ENCODE measurements at regions not wholly inside any gene's neighbourhood (a gene's known extent, or its start where the extent isn't known, plus 50 kb on each side); places are given as distances from the start of the nearest gene placed in this dataset.

- H3K4me3 ChIP-seq (ENCODE audit: low read depth, low read length) = no peak overlapping the region
- no peak for DNase-seq (ENCODE audit: low read depth)
These were observed 91.6 kb downstream of the MICALL2 start for GRCh38 chr7:1367501-1368183.

GRCh38 chr7:1368184-1368681, 91.0 kb downstream of the MICALL2 start:
- DNase-seq (ENCODE audit: low read depth) = no peak
- H3K4me3 ChIP-seq (ENCODE audit: low read depth, low read length) = no peak overlapping the region

GRCh38 chr7:1368682-1369571, 90.3 kb downstream of the MICALL2 start:
- DNase-seq (ENCODE audit: low read depth) = no peak
- H3K4me3 ChIP-seq (ENCODE audit: low read depth, low read length) = no peak overlapping the region

DNA sequence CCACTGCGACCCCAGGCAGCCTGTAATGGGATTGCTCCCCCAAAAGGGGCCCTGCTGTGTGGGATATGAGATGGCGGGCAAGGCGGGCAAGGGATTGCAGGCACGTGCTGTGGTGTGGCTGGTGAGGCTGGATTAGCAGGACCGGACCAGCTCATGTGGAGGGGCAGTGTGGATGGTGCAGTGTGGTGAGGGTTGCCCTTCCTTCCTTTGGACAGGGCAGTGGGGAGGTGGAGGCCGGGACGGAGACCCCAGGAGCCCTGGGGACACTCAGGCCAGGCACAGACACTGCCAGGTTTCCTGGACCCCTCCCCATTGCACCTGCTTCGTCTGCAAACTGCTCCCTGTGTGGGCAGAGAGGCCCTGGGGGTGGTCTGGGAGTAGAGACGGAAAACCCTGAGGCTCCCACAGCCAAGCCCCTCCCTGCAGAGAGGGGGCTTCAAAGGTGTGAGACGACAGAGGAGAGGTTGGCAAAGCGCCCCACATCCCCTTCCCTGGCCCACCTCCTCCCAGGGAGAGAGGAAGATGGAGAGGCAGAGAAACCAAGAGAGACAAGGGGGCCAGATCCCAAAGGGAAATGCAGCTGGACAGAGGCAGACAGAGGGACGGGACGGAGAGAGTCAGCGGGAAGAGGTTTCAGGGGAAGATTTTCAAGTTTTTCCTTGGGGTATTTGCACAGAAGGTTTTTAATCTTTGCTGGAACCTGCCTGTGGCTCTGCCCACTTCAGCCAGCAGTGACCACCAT, 89.2 kb downstream of the MICALL2 start:
- DNase-seq (ENCODE audit: low read depth) = no peak
- H3K4me3 ChIP-seq (ENCODE audit: low read depth, low read length) = no peak overlapping the region

DNA sequence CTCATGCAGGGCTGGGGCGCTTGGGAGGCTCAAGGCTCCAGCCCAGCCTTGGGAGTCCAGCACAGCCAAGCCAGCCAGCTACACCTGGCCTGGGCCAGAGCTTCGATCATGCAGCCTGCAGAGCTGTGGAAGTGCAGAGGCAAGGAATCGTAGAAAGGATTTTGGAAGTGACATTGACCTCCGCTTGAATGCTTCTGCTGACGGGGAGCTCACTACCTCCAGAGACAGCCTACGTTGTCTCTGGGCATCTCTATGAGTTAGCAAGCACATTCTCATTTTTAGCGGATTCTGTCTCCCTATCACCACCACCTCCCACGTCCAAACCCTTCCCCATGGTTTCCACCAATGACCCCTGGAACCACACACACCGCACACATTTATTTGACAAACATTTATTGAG, 88.5 kb downstream of the MICALL2 start:
- no peak for DNase-seq (ENCODE audit: low read depth)
- H3K4me3 ChIP-seq (ENCODE audit: low read depth, low read length) = no peak overlapping the region

- H3K4me3 ChIP-seq (ENCODE audit: low read depth, low read length) = no peak overlapping the region
- DNase-seq (ENCODE audit: low read depth) = no peak
These were observed 87.2 kb downstream of the MICALL2 start for GRCh38 chr7:1372063-1372462.

DNA sequence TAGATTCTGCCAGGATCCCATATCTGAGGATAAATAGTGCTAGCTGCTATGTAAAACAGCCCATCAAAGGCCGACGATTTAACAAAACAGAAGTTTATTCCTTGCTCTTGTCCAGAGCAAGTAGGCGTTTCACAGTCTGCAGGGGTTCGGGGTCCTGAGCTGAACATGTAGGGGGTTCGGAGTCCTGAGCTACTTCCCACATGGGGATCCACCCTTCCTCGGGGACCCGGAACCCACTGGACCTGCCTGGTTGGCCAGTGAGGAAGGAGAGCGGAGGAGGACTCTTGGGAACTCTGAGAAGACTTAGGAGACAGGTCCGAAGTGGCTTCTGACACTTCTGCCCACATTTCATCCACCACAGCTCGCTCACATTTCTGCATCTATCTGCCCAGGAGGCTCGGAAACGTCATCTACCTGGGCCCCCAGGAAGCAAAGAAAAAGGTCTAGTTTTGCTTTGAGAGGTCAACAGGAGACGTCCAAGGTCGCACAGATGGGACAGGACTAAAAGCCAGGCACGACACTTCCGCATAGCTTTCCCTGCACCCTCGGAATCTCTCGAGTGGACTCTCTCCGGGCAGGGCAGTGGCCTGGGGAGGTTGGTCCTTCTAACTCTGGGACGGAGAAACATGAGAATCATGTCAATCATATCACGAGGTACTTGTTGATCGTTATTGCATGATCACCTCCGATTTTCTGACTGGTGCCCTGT, 86.4 kb downstream of the MICALL2 start:
- no peak for DNase-seq (ENCODE audit: low read depth)

GRCh38 chr7:1377111-1377909, 82.0 kb downstream of the MICALL2 start:
- no peak overlapping the region for H3K4me3 ChIP-seq (ENCODE audit: low read depth, low read length)
- DNase-seq (ENCODE audit: low read depth) = no peak

More for the DNA sequence above, 86.4 kb downstream of the MICALL2 start:
- no peak overlapping the region for H3K4me3 ChIP-seq (ENCODE audit: low read depth, low read length)

DNA sequence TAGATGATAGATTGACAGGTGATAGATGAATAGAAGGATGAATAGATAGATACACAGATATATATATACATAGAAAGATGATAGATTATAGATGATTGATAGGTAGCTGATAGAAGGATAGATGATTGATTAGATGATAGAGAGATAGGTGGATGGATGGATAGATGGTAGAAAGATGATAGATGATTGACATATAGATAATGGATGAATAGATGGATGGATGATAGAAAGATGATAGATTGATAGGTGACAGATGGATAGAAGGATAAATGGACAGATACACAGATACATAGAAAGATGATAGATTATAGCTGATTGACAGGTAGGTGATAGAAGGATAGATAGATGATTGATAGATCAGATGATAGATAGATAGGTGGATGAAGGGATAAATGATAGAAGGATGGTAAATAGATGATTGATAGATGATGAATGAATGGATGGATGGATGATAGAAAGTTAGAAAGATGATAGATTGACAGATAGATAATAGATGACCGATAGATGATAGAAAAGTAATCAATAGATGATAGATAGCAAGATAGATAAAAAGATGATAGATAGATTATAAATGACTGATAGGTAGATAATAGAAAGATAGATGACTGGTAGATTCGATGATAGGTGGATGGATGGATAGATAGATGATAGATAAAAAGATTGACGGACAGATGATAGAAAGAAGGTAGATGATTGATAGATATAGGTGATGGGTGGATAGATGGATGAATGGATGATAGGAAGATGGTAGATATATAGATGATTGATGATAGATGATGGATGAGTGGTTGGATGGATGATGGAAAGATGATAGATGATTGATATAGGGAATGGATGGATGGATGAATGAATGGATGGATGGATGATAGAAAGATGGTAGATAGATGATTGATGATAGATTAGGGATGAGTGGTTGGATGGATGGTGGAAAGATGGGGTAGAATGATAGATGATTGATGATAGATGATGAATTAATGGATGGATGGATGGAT, 80.4 kb downstream of the MICALL2 start:
- no peak overlapping the region for H3K4me3 ChIP-seq (ENCODE audit: low read depth, low read length)
- DNase-seq (ENCODE audit: low read depth) = no peak

DNA sequence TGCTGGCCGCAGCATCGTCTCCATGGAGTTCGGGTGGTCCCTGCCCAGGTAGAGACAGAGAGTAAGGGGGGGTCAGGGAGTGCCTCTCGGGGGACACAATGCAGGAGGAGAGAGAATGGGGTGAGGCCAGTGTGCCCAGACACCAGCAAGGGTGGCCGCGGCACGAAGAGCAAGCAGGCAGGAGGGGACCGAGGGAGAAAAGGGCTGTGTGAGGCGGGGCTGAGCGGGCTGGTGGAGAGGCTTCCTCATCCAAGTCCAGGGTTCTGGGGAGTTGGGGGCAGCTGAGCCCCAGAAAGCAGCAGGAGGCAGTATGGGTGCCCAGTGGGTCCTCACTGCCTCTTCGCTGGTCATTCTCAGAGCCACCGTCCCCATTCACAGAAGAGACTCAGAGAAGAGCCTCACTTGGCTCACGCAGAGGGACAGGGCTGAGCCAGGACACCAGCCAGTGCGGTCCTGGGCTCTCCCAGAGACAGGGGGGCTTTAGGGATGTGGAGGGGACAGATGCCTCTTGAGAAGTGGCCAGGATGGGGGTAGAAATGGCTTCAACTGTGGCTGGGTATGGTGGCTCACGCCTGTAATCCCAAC, 78.9 kb downstream of the MICALL2 start:
- no peak for DNase-seq (ENCODE audit: low read depth)

GRCh38 chr7:1380821-1381580, 78.3 kb downstream of the MICALL2 start:
- H3K4me3 ChIP-seq (ENCODE audit: low read depth, low read length) = no peak overlapping the region
- no peak for DNase-seq (ENCODE audit: low read depth)

More for the DNA sequence above, 78.9 kb downstream of the MICALL2 start:
- H3K4me3 ChIP-seq (ENCODE audit: low read depth, low read length) = no peak overlapping the region

DNA sequence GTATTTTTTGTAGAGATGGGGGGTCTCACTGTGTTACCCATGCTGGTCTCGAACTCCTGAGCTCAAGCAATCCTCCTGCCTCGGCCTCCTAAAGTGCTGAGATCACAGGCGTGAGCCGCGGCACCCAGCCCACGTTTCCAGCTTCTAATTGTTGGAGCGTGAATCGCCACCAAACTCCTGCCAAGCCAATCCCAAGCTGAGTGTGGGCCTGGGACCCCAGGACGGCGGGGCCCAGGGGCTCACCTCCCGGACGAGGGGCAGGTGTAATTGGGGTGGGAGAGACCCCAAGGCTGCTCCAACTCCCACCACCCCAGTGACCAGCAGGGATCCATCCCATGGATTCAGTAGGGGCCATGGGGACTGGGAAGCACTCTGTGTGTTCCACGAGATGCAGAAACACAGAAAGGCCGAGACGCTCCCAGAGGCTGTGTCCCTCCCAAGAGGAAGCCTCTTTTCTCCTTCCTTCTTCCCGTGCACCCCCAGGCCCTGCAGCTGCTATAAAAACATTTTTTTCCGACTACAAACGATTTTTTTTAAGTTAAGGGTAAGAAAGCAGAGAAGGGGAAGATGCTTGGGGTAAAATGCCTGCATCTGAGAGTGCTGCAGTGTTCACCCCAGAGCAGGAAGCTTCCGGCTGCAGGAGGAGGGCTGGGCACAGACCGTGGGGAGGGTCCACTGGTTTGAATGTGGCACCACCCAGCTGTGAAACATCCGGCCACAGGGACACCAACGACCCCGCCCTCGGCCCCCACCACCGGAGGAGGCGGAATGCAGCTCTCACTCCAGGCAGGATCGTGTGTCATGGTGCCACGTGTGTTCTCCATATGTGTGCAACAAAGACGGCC, 76.5 kb downstream of the MICALL2 start:
- no peak for DNase-seq (ENCODE audit: low read depth)
- no peak overlapping the region for H3K4me3 ChIP-seq (ENCODE audit: low read depth, low read length)

DNA sequence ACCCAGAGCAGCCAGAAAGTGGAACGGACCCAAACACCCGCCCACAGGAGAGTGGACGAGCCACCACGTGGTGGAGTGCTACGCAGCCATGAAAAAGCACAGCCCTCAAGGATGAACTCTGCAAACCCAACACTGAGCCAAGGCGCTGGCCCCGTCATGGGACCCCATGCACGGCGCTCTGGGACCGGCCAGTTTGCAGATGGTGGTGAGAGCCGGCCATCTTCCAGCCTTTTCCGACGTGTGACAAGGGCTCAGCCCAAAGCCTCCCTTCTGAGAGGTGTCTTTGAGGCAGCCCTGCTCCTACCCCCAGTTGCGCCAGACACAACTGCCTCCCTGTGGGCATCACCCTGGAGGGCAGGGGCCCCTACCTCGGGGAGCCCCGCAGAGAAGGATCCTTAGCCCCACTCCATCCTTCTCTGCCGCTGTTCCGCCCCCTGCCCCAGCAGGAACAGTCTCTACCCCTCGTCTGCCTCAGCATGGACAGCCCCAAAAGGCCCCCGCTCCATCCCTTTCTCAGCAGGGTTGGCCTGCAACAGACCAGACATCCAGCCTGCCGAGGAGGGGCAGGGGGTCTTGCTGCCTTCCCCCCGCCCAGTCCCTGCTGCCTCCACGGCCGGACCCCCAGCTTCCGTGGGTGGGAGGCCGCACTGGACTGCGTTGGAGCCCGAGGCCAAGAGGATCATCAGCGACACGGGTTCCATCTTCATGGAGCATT, 75.7 kb downstream of the MICALL2 start:
- DNase-seq (ENCODE audit: low read depth) = no peak
- H3K4me3 ChIP-seq (ENCODE audit: low read depth, low read length) = no peak overlapping the region

- H3K4me3 ChIP-seq (ENCODE audit: low read depth, low read length) = no peak overlapping the region
- no peak for DNase-seq (ENCODE audit: low read depth)
These were observed 75.2 kb downstream of the MICALL2 start for GRCh38 chr7:1384113-1384415.
